ENCODE measurements at regions not wholly inside any gene's neighbourhood (a gene's known extent, or its start where the extent isn't known, plus 50 kb on each side); places are given as distances from the start of the nearest gene placed in this dataset.

DNA sequence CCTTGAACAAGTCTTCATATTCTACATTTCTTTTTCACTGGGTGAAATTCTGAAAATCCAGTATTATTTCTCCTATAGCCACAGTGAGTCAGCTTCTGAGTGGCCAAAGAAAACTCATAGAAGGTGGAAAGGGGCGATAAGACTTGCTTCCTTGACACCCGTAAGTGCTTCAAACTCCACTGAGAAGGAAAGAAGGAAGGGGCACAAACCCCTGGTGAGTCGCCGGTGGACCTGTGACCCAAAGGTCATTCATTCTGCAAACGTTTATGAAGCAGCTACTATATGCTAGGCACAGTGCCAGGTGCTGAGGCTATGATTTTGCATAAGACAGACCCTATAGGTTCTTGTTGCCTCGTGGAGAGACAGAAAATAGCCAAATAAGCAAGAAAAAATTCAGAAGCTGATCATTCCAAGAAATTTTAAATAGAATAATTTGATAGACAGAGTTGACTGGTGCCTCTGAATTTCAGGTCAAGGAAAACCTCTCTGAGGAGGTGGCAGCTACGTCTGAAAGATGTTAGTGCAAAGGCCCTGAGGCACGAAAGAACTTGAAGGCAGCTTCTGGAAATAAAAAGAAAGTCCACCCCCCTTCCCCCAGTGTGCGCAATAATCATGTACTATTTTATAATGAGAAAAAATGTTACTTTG is 118.2 kb downstream of the CD24 start (continued):
- TF ChIP-seq CTBP1 (IDR thresholded peaks at IDR 0.05; ENCODE audit: borderline replicate concordance): 0 out of 2 replicates have a peak, but pooled peaks have one; percentile 29
- peak in 1 of 2 experiments; percentile 80; a peak in 2 of 4 replicates for TF ChIP-seq ETV6 (IDR thresholded peaks at IDR 0.05; ENCODE audit: borderline replicate concordance in 1 of 2, low read depth in 2 of 2, low read length in 1 of 2)
- TF ChIP-seq ETV6 (CRISPR knock-in tag; IDR thresholded peaks at IDR 0.05; ENCODE audit: borderline replicate concordance): no peak
- no peak for TF ChIP-seq TFAP4 (CRISPR knock-in tag; IDR thresholded peaks at IDR 0.05; ENCODE audit: borderline replicate concordance)
- TF ChIP-seq CC2D1A (IDR thresholded peaks at IDR 0.05): peak; percentile 49; the same call in 1 of the 2 replicates
- peak; percentile 92 for TF ChIP-seq SMARCA4 (IDR thresholded peaks at IDR 0.05)
- no peak for TF ChIP-seq ZKSCAN8 (CRISPR knock-in tag; IDR thresholded peaks at IDR 0.05)
- no peak for TF ChIP-seq ZNF395 (CRISPR knock-in tag; IDR thresholded peaks at IDR 0.05)
- no peak for TF ChIP-seq GABPA (tag; conservative IDR thresholded peaks at IDR 0.05; ENCODE audit: low read depth)
- TF ChIP-seq PPARD (CRISPR knock-in tag; IDR thresholded peaks at IDR 0.05): no peak
- peak; percentile 21 for TF ChIP-seq MEIS2 (IDR thresholded peaks at IDR 0.05; ENCODE audit: partially characterized antibody)
- no peak for TF ChIP-seq NELFE (IDR thresholded peaks at IDR 0.05; ENCODE audit: insufficient read depth, insufficient read length)
- TF ChIP-seq ZFP30 (CRISPR knock-in tag; IDR thresholded peaks at IDR 0.05; ENCODE audit: borderline replicate concordance): no peak
- no peak for TF ChIP-seq ZNF79 (CRISPR knock-in tag; IDR thresholded peaks at IDR 0.05; ENCODE audit: low read depth)
- peak; percentile 43; the same call in 1 of the 2 replicates for TF ChIP-seq ZBTB2 (IDR thresholded peaks at IDR 0.05)
- TF ChIP-seq FOXA1 (IDR thresholded peaks at IDR 0.05; ENCODE audit: borderline replicate concordance): no peak
- peak; percentile 54; the same call in 1 of the 2 replicates for TF ChIP-seq NBN (IDR thresholded peaks at IDR 0.05; ENCODE audit: low read depth)
- no peak for TF ChIP-seq RFX7 (CRISPR knock-in tag; IDR thresholded peaks at IDR 0.05)
- 0 out of 4 replicates have a peak, but pooled peaks of 1 of the 2 experiments have one; percentile 13 for TF ChIP-seq MNT (conservative IDR thresholded peaks at IDR 0.05)
- TF ChIP-seq MTA2 (IDR thresholded peaks at IDR 0.05; ENCODE audit: low read depth): peak; percentile 64
- TF ChIP-seq MYC (IDR thresholded peaks at IDR 0.05; ENCODE audit: low read depth, low read length): no peak
- TF ChIP-seq MYC (CRISPR knock-in tag; IDR thresholded peaks at IDR 0.05; ENCODE audit: borderline replicate concordance, low read depth): no peak
- peak; percentile 73 for TF ChIP-seq NR2C1 (IDR thresholded peaks at IDR 0.05)
- peak; percentile 79 for TF ChIP-seq NR2C1 (tag; IDR thresholded peaks at IDR 0.05)
- no peak for TF ChIP-seq ZNF431 (CRISPR knock-in tag; IDR thresholded peaks at IDR 0.05)
- TF ChIP-seq GTF2A2 (tag; IDR thresholded peaks at IDR 0.05): no peak

All from K562 (cell line).